Muscle of arm (tissue), 1 donor: ENCODE measurements at regions not wholly inside any gene's neighbourhood (a gene's known extent, or its start where the extent isn't known, plus 50 kb on each side); places are given as distances from the start of the nearest gene placed in this dataset.
"Not testable (repeated sequence)": the region's sequence is repeated elsewhere in the genome, so short reads cannot be mapped to it uniquely, and the experiment has no call there.

Source experiments
- DNase-seq: peaks from one replicate; pipeline ENCODE4 v3.0.0-alpha.2; 2013

DNA sequence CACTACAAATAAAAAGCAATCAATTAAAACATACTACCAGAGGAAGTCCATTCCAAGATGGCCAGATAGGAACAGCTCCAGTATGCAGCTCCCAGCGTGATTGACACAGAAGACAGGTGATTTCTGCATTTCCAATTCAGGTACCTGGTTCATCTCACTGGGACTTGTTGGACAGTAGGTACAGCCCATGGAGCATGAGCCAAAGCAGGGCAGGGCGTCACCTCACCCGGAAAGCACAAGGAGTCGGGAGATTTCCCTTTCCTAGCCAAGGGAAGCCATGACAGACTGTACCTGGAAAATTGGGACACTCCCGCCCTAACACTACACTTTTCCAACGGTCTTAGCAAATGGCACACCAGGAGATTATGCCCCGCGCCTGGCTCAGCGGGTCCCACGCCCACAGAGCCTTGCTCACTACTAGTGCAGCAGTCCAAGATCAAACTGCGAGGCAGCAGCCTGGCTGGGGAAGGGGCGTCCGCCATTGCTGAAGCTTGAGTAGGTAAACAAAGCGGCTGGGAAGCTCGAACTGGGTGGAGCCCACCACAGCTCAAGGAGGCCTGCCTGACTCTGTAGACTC lies 106.0 kb downstream of the BUD13 start:
- not testable (repeated sequence) for DNase-seq

- no peak for DNase-seq
These were observed 107.3 kb downstream of the BUD13 start for GRCh38 chr11:116665523-116665922.

DNA sequence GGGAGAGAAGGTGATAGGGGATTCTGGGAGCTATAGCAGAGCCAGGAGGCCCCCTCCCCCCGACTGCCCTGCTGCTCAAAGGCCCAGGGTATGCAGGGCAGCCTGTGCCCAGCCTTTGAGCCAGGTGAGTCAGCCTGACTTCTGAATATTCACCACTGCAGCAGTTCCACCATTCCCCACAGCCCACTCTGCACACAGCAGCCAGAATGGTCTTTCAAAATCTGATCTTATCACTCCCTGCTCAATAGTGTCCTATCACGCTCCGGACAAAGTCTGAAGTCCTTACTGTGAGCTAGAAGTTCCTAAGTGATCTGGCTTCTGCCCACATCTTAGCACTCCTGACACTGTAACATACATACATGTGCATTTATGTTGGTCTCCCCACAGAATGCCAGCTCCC lies 111.7 kb downstream of the BUD13 start:
- DNase-seq, result no peak

DNA sequence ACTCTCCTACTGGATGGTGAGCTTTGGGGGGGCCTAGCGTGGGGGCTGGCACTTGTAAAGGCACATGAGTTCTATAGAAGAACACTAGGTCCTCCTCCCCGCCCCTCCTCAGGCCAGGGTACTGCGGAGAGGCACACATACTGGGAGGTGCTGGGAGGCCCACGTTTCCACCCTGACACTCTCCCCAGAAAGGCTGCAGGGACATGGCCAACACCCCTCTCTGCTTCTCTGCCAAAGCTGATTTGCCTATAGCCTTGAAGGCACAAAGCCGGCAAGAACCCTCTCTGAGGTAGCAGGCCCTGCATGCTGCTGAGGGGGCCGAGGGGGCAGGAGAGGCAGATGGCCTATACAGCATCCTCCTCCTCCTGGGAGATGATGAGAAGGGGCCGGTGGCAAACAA lies 112.8 kb downstream of the BUD13 start:
- no peak for DNase-seq

GRCh38 chr11:116658876-116659535 lies 113.8 kb downstream of the BUD13 start:
- DNase-seq, result no peak

DNA sequence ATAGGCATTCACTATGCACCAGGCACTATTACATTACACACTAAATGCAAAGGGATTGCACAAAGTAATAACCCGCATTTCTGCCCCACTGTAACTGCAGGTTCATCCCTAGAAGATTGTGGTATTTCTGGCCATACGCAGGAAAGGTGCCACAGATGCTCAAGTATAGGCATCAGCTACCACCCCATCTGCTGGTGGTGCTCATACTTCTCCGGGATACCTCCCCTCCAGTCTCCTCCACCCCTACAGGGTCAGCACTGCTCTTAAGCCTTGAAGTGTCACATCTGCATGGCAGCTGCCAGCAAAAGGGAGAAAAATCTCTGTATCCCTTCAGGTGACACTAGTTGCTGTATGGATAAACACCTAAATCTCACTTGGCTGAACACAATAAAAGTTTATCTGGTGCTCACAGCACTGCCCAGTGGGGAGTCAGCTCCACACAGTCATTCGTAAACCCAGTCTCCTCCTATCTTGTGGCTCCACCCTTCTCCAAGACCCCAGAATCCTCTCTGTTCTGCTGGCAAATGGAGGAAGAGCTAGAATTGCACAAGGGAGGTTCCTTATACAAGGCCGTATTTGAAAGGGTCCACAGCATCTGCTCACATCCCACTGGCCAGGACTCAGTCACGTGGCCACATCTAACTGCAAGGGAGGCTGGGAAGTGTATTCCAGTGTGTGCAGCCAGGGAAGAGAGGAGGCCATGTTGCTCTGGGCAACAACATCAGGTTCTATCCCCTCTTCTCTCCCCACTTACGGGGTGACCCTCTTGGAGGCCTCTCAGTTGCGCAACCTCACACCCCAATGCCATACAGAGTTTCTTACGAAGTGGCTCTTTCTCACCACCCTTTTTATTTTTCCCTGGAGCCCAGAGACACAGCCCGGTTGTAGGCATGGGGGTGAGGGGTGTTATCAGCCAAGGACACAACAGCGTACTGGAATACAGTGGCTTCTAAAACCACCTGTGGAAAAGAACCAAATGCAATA lies 114.7 kb downstream of the BUD13 start:
- DNase-seq, result no peak

- no peak for DNase-seq
These were observed 116.8 kb downstream of the BUD13 start for GRCh38 chr11:116656011-116656410.

GRCh38 chr11:116654526-116654925 lies 118.3 kb downstream of the BUD13 start:
- DNase-seq, result no peak

GRCh38 chr11:116653206-116653605 lies 119.6 kb downstream of the BUD13 start:
- DNase-seq, result no peak

DNA sequence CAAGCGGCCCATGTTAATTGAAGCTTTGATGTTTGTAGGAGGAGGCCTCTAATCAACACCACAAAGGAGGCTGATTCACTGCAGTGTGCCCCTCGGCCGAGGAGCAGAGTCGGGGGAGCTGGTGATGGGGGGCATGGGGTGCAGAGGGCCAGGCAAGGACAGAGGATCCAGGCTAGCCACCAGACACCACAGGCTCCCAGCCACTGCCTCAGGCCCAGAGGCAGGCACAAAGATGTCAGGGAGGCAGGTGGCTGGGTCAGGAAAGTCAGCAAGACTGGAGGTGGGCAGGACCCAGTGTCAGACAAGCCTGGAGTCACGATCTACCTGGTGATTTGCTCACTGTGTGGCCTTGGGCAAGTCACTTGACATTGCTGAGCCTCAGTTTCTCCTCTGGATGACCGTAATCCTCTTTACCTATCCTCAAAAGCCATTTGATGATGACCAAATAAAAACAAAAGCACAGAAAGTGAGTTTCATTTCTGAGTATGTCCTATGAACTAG lies 121.0 kb downstream of the BUD13 start:
- DNase-seq, result no peak

DNA sequence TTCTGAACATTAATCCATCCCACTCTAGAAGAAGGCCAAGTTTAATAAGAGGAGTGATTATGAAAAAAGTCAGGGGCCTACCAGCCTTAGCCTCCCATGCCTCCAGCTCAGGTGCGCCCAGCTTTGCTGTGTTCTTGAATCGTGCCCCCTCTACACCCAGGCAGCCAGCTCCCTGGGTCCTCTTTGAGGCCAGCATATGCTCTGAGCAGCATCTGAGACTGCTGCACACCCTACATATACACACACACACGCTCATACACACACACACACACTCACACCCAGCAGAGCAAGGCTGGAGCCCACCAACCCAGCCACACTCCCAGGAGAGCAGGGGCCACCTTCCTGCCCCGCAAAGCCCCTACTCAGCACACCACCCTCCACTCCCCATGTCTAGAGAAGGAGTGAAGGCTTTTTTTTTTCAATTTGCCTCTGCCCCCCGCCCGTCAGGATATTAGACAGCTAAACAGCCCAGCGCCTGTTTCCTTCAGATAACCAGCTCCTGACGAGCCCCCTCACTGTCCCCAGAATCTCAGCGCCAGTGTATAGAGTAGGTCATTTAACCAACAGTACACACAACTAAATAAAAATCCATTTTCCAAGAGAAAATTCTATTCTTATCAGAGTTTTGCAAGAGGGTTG lies 121.6 kb downstream of the BUD13 start:
- DNase-seq, result no peak

- DNase-seq, result no peak
These were observed 122.7 kb downstream of the BUD13 start for GRCh38 chr11:116650052-116650451.

GRCh38 chr11:116649268-116649667 lies 123.5 kb downstream of the BUD13 start:
- DNase-seq, result no peak

DNA sequence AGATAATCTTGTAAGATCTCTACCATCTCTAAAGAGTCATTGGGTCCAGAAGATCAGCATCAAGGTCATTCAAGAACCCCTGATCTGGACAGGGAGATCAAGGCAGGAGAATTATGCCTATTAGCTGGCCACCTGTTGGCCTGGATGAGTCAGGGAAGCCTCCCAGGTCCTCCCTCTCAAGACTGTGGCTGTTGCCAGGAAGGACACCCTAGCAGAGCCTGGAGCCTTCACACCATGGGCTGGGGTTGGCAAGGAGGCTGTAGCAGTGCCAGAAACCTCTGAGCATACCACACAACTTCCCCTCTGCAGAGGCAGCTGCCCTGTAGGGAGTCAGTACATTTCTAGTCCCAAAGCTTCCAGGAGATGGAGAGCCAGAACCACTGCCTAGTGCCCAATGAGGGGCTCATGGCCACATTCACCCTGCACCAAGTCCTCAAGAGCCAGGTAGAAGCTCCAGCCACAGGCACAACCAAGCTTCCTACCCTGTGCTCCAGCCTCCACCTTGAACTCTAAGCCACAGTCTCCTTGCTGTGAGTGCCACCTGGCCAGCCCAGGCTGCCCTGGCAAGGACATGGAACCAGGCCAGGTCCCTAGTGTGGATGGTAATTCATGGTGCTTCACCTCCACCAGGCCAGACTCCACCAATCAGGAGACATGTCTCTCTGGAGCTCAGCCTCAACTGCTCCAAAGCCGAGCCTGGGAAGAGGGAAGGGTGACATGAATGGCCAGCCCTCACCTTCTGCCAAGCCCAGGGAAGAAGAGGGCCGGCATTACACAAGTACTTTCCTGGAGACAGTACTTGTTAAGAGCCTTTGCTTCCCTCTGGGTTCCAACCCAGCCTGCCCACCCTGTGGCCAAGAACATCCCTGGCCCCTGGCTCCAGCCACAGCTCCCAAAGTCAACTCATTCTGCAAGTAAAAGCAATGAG lies 124.3 kb downstream of the BUD13 start:
- no peak for DNase-seq

- DNase-seq, result no peak
These were observed 125.3 kb downstream of the BUD13 start for GRCh38 chr11:116647305-116648080.

DNA sequence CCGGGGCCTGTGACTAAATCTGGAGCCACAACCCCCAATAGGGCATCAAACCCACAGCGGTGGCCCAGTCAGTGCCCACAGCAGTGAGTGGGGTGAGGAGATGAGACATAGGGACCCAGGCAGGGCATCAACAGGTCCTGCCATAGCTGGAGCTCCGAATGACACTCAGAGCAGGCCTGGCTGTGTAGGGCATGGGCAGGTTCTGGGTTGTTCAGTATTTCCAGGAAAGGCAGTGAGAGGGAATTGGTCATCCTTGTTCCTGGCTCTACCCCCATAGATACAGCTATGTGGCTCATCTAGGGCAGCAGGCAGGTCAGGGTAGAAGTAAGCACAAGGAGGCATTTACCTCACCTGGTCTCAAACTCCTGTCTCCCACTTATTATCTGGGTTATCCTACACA lies 126.6 kb downstream of the BUD13 start:
- DNase-seq, result no peak

DNA sequence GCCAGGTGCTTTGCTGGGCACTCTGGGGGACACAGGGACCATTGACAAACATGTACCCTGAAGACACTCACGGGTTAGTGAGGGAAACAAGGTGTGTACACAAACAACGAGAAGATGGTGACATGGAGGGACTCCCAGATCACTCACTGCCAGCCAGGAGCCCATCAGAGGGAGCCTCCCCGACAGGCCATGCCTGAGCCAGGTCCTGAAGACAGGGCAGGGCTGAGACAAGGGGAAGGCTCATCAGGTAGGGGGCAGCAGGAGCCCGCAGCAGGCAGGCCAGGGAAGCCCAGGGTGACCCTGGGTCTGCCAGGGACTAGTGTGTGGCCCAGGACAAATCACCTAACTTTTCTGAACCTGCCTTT lies 127.9 kb downstream of the BUD13 start:
- DNase-seq, result no peak

- no peak for DNase-seq
These were observed 128.4 kb downstream of the BUD13 start for GRCh38 chr11:116644201-116644940.

GRCh38 chr11:116643521-116643920 lies 129.3 kb downstream of the BUD13 start:
- DNase-seq, result no peak
